Prostate gland (tissue), 2 donors: ENCODE measurements at regions not wholly inside any gene's neighbourhood (a gene's known extent, or its start where the extent isn't known, plus 50 kb on each side); places are given as distances from the start of the nearest gene placed in this dataset.

Experiments
- CTCF ChIP-seq, 4 experiments: fragments of 200-600 bp in 2 of 4; fragments of 450-650 bp in 2 of 4; sonication (generic) in 2 of 4; IDR thresholded peaks; 1 replicate in 3 of 4; 2 replicates in 1 of 4; pipeline ENCODE4 v1.5.1; 2016 to 2019; ENCODE audit warnings: antibody characterized with exemption in 4 of 4, mild to moderate bottlenecking in 2 of 4, moderate library complexity in 2 of 4
- POLR2A ChIP-seq: fragments of 450-650 bp; IDR thresholded peaks from one replicate; pipeline ENCODE4 v1.6.1; 2016; ENCODE audit warnings: antibody characterized with exemption, mild to moderate bottlenecking
- POLR2AphosphoS5 ChIP-seq: sonication (generic); formaldehyde crosslinking; IDR thresholded peaks from one replicate; pipeline ENCODE4 v1.6.1; 2017; ENCODE audit warnings: antibody characterized with exemption

- no peak for TF ChIP-seq CTCF (IDR thresholded peaks at IDR 0.05)
- no peak for TF ChIP-seq POLR2AphosphoS5
- TF ChIP-seq POLR2A = no peak
These were observed 155.6 kb downstream of the CD83 start for GRCh38 chr6:14273191-14273590.
